Neutrophil (primary cell): ENCODE measurements at regions not wholly inside any gene's neighbourhood (a gene's known extent, or its start where the extent isn't known, plus 50 kb on each side); places are given as distances from the start of the nearest gene placed in this dataset.

Experiments
- H3K27ac ChIP-seq: fragments of 200-600 bp; sonication (generic); 2 replicates; pipeline ENCODE4 v1.5.1; 2016; ENCODE audit warnings: mild to moderate bottlenecking, moderate library complexity
- H3K27me3 ChIP-seq: fragments of 200-600 bp; sonication (generic); 2 replicates; pipeline ENCODE4 v1.6.0; 2016; ENCODE audit warnings: mild to moderate bottlenecking
- H3K36me3 ChIP-seq: fragments of 200-600 bp; sonication (generic); 2 replicates; pipeline ENCODE4 v1.5.1; 2017
- H3K4me1 ChIP-seq, 2 experiments: fragments of 200-600 bp in 1 of 2; sonication (generic) in 1 of 2; 1 replicate in 1 of 2; 2 replicates in 1 of 2; pipeline versions ENCODE4 v1.5.1 to v1.6.1; 2013 to 2016; ENCODE audit warnings: low read depth in 1 of 2, low read length in 1 of 2, mild to moderate bottlenecking in 1 of 2, moderate library complexity in 1 of 2; ENCODE audit not compliant: control insufficient read depth in 1 of 2, insufficient read depth in 1 of 2
- H3K4me3 ChIP-seq, 2 experiments: fragments of 200-600 bp in 1 of 2; sonication (generic) in 1 of 2; 1 replicate in 1 of 2; 2 replicates in 1 of 2; pipeline ENCODE4 v1.5.1; 2013 to 2016; ENCODE audit warnings: low read depth in 1 of 2, low read length in 1 of 2, mild to moderate bottlenecking in 1 of 2, moderate library complexity in 1 of 2
- H3K9me3 ChIP-seq: fragments of 200-600 bp; sonication (generic); 2 replicates; pipeline ENCODE4 v1.5.1; 2016
- CTCF ChIP-seq: fragments of 200-600 bp; sonication (generic); IDR thresholded peaks from 2 replicates; pipeline ENCODE4 v1.5.1; 2016; ENCODE audit warnings: antibody characterized with exemption

DNA sequence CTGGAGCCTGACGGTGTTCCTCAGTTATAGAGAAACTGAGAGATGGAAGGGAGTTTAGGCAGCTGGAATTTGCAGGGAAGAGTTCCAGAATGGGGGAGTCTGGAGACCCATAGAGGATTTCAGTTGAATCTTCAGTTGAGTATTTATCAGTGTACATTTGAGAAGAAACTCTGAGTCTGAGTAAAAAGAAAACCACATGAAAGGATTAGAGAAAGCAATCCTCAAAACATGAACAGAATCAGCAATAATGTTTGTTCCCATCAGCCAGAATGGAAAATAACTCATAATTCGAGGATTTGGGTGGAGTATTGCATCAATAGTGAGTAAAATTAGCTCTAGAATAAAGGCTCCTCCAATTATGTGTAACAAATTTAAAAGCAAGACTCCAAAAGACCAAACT, 130.0 kb upstream of the AHR start:
- Histone ChIP-seq H3K36me3 (no peaks in the 10 kb centered on the region), H3K27ac (no peak overlapping the region), H3K4me3 (no peak overlapping the region), H3K27me3 (no peaks in the 10 kb centered on the region), H3K4me1 (no peaks in the 10 kb centered on the region), H3K9me3 (no peaks in the 10 kb centered on the region)
- no peak for TF ChIP-seq CTCF

DNA sequence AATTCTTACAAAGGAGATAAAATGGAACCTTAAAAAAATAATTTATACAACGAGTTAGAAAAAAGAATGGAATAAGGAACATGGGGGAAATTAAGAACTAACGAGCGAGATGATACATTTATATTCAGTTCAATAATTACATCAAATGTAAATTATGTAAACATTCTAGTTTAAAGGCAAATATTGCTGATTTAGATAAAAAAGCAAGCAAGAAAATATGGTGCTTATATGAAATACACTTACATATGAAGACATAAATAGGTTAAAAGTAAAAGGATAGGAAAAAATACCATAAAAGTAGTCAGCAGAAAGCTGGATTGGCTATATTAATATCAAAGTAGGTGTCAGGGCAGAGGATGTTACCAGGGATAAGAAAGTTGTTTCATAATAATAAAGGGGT, 127.0 kb upstream of the AHR start:
- Histone ChIP-seq H3K27me3 (no peaks in the 10 kb centered on the region), H3K36me3 (no peaks in the 10 kb centered on the region), H3K9me3 (no peaks in the 10 kb centered on the region), H3K4me3 (no peak overlapping the region), H3K4me1 (no peaks in the 10 kb centered on the region), H3K27ac (no peak overlapping the region)
- TF ChIP-seq CTCF = no peak

DNA sequence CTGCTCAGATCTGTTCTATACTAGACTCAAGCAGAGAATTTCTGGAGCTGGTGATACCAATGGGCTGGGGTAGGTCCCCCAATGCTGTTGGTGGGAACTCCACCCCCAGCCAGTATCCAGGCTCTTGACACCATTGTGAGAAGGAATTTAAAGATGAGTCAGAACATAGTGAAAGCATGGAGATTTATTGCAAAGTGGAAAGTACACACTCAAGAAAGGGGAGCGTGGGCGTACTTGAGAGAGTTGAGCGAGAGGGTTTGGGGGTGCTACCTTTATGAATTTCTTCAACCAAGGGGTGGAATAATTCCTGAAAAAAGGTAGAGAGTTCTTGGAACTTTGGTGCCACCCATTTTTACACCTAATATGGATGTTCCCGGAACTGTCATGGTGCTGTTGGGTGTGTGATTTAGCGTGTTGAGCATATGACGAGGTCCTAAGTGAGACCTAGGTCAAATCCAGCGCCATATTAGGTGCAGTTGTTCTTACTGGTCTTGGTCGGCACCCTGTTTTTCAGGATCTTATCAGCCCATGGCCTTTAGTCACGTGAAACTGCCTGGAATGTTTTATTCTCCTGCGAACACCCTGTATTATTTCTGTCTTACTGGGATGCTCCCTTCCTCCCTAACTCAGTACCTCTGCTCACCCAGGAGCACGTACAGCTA, 122.0 kb upstream of the AHR start:
- TF ChIP-seq CTCF = no peak
- H3K27me3 ChIP-seq = no peaks in the 10 kb centered on the region
- no peaks in the 10 kb centered on the region for H3K4me1 ChIP-seq

GRCh38 chr7:17178545-17178944, 119.9 kb upstream of the AHR start:
- Histone ChIP-seq H3K4me1 (no peaks in the 10 kb centered on the region), H3K36me3 (no peaks in the 10 kb centered on the region), H3K27me3 (no peaks in the 10 kb centered on the region), H3K27ac (no peak overlapping the region), H3K9me3 (no peaks in the 10 kb centered on the region), H3K4me3 (no peak overlapping the region)
- TF ChIP-seq CTCF = no peak

More for the DNA sequence above, 122.0 kb upstream of the AHR start:
- Histone ChIP-seq H3K9me3 (no peaks in the 10 kb centered on the region), H3K36me3 (no peaks in the 10 kb centered on the region), H3K27ac (no peak overlapping the region), H3K4me3 (no peak overlapping the region)

GRCh38 chr7:17181482-17181881, 117.0 kb upstream of the AHR start:
- Histone ChIP-seq H3K9me3 (no peaks in the 10 kb centered on the region), H3K4me1 (no peaks in the 10 kb centered on the region), H3K4me3 (no peak overlapping the region), H3K36me3 (no peaks in the 10 kb centered on the region), H3K27ac (no peak overlapping the region), H3K27me3 (no peaks in the 10 kb centered on the region)
- no peak for TF ChIP-seq CTCF
